ENCODE measurements at regions not wholly inside any gene's neighbourhood (a gene's known extent, or its start where the extent isn't known, plus 50 kb on each side); places are given as distances from the start of the nearest gene placed in this dataset.
"Not testable (repeated sequence)": the region's sequence is repeated elsewhere in the genome, so short reads cannot be mapped to it uniquely, and the experiment has no call there.

DNA sequence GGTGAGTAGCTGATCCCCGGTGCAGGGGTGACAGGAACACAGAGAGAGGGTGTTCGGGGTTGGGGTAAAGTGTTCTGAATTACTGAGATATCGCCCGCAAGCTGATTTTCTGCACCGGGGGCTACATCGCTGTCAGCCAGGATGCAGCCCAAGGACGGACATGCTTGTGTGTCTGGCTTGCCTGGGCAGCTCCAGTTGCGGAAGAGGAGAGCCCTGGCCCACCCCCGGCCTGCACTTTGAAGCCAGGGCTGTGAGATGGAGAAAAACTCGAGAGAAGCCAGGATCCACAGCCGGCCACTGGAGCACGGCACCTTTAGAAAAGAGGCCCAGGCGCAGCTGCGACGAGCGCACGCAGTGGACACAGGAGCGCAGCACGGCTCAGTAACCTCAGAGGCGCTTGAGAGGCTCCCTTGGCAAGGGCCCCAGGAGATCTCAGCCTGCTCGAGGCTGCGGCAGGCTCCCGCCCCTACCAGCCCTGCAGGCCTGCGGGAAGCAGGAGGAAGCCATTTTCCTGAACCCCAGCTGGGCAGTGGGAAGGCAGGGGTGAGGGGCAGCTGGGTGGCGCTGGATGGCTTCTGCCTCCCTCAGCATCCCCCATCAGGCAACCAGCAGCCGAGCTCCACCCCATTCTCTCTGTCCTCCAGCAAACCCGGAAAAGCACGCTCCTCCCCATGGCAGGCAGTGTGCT is 59.2 kb downstream of the C9orf50 start:
- DNase-seq = no peak

- DNase-seq = no peak
Measured at GRCh38 chr9:129560881-129561306, 60.0 kb downstream of the C9orf50 start.

GRCh38 chr9:129559506-129559881 is 61.4 kb downstream of the C9orf50 start:
- DNase-seq = no peak

DNA sequence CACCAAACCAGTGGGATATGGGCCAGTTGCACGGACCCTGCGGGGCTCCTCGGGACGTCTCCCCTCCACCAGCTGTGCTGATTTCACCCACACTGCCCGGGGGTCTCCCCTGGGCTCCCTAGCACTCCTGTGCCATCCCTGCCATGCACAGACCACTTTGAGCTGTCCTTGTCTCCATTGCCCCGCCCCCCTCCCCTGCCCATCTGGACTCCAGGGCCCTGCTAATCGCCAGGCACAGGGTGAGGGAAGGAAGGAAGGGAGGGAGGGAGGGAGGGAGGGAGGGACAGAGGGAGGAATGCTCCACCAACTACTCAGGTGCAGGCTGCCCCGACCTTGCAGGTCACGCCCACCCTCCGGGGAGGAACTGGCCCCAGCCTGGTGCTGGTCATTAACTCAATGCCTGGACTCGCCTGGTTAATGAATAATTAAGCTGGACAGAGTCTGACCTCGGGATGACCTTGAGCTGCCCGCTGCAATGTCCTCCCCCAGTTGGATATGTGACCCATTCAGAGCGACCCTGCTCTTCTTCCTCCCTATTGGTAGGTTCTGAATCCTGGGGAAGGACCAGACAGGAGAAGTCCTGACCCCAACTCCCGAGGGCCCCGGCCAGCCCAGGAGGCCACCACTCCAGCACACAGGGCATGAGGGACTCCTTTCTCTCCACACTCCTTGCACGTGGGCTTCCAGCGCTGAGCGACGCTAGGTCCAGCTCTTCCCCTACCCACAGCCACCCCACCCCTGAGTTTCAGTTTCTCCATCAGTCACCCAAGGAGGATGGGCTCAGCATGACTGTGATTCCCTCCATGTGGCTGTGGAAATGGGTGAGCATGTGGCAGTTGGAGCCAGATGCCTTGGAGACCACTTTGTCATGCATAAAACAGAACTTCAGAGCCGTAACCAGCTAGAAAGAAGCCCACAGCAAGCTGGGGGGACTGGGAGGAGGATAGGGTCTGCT is 62.1 kb downstream of the C9orf50 start:
- DNase-seq = no peak

DNA sequence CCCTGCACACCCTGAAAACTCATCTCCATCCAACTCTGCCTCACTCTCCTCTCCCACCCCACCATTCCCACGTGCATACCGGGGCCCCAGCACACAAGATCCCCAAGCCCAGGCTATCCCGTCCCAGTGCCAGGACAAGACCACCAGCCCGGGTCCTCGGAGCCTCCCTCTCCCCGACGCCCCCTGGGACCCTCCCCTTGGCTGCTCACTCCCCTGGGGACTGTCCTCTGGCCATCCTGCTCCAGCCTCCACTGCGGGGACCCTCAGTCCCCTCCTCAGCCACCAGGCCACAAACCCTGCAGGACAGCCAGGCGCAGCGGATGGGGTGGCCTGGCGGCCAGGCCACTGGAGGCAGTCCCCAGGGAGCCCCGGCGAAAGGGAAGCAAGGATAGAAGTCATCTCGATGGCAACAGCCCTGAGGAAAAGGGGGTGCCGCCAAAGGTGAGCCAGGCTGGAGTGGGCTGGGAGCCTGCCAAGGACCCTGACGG is 62.8 kb downstream of the C9orf50 start:
- no peak for DNase-seq

GRCh38 chr9:129557192-129558036 is 63.5 kb downstream of the C9orf50 start:
- DNase-seq = no peak

DNA sequence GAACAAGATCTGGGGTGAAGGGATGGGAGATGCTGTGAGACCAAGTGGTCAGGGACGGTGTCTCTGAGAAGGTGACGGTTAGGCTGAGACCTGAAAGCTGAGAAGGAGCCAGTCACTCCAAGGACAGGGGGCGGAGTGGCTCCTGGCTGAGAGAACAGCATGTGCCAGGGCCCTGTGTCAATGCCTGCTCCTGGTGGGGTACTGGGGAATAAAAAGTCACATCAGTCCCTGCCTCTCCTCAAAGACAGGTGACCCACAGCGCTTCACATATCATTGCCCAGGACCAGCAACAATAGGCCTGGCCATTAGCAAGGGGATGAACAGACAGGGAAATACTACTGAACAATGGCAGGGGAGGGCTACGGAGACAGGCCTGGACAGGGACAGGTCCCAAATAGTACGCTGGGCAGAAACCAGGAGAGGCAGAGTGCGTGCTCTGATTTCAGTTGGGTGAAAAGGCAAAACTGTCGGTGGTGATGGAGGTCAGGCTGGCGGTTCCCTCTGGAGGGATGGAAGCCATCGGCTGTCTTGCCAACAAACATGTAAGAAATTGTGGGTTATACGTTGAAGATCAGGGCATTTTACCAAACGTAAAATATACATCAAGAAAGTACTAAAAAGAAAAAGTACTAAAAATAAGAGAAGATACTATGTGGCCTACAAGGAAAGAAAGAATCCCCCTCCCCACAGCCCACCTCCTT is 64.3 kb downstream of the C9orf50 start:
- no peak for DNase-seq

GRCh38 chr9:129555512-129556215 is 65.2 kb downstream of the C9orf50 start:
- DNase-seq = no peak

- no peak for DNase-seq
Measured at GRCh38 chr9:129554649-129555048, 66.3 kb downstream of the C9orf50 start.

DNA sequence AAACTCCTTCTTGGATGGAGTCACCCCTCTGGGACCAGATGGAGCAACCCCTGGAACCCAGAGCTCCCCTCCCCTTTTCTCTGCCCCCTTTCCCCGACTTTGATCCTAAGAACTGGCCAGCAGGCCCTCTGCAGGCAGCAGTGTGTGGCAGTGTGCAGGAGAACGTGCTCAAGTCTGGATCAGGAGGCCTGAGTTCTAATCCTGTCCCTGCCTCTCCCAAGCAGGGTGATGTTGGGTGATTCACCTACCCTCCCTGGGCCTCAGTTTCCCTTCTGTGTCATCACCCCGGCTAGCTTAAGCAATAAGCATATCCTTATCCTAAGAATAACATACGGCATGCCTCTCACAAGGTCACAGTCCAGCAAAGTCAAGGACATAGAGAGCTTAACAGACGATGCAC is 67.6 kb downstream of the C9orf50 start:
- no peak for DNase-seq

DNA sequence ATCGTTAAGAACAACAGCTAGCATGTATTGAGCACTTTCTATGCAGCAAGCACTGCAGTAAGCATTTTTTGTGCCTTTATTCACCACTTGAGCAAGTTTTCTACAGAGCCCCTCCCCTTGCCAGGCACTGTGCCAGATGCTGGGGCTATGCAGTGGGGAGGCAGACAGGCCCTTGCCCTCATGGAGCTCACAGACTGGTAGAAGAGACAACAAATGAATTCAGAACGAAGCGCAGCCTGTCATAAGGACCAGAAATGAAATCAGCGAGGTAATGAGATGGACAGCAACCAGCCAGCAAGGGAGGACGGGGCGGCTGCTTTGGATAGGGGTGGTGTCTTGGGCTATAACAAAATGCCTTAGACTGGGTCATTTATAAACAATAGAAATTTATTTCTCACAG is 68.8 kb downstream of the C9orf50 start:
- no peak for DNase-seq

GRCh38 chr9:129551393-129551973 is 69.4 kb downstream of the C9orf50 start:
- no peak for DNase-seq

DNA sequence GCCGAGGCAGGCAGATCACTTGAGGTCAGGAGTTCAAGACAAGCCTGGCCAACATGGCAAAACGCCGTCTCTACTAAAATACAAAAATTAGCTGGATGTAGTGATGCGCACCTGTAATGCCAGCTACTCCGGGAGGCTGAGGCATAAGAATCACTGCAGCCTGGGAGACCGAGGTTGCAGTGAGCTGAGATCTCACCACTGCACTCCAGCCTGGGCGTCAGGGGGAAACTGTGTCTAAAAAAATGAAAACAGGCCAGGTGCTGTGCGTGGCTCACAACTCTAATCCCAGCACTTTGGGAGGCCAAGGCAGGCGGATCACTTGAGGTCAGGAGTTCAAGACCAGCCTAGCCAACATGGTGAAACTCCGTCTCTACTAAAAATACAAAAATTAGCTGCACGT is 69.9 kb downstream of the C9orf50 start:
- DNase-seq = not testable (repeated sequence)

GRCh38 chr9:129550199-129550839 is 70.6 kb downstream of the C9orf50 start:
- DNase-seq = no peak

- no peak for DNase-seq
Measured at GRCh38 chr9:129549684-129550083, 71.2 kb downstream of the C9orf50 start.

- no peak for DNase-seq
Measured at GRCh38 chr9:129549139-129549538, 71.8 kb downstream of the C9orf50 start.

DNA sequence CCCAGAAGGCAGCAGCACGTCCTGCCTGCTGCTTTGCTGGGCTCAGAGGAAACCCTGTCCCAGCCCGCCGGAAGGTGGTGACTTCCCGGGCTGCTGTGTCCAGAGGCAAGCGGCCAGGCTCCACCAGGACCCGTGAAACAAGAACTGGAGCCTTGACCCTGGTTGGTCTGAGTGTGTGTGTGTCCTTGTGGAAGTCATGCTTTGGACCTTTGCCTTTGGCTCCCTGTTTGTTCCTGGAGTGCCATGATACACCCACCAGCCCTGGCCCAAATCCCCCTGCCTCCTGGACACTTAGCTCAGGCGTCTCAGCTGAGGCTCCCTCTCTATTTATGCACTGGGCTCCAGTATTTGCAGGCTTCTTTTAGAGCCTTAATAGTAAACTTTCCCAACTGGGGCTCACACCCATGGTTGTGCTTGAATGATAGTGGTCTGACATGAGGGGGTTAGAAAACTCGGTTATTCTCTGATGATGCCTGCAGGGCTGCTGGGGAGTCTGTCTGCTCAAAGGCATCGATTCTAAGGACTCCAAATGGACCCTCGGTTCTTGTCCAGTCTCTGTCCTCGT is 72.2 kb downstream of the C9orf50 start:
- no peak for DNase-seq

GRCh38 chr9:129547869-129548570 is 72.9 kb downstream of the C9orf50 start:
- DNase-seq = no peak

DNA sequence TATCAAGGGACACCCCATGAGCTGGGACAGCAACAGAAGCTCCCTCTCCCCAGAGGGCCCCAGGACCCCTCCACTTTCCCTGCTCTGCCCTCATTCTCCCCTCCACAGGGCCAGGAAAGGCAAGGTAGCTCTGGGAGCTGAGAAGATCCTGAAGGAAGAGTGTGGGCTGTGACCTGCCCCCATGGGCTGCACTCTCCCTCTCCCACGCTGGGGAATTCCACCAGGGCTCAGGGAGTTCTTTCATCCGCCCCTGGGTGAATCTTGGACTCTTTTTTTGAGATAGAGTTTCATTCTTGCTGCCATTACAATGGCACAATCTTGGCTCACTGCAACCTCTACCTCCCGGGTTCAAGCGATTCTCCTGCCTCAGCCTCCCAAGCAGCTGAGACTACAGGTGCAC is 73.8 kb downstream of the C9orf50 start:
- DNase-seq = no peak

GRCh38 chr9:129545876-129546275 is 75.0 kb downstream of the C9orf50 start:
- DNase-seq = not testable (repeated sequence)
